GM19452 (cell line): ENCODE measurements at regions not wholly inside any gene's neighbourhood (a gene's known extent, or its start where the extent isn't known, plus 50 kb on each side); places are given as distances from the start of the nearest gene placed in this dataset.

Source experiments
- ATAC-seq: cut with Tn5 transposase; IDR thresholded peaks from one replicate; pipeline ENCODE4 v1.9.1; 2021; ENCODE audit not compliant: unreplicated experiment

GRCh38 chr3:152051501-152052404 lies 178.3 kb downstream of the SUCNR1 start:
- no peak for ATAC-seq

- ATAC-seq = no peak
These were observed 180.4 kb downstream of the SUCNR1 start for GRCh38 chr3:152053866-152054265.

DNA sequence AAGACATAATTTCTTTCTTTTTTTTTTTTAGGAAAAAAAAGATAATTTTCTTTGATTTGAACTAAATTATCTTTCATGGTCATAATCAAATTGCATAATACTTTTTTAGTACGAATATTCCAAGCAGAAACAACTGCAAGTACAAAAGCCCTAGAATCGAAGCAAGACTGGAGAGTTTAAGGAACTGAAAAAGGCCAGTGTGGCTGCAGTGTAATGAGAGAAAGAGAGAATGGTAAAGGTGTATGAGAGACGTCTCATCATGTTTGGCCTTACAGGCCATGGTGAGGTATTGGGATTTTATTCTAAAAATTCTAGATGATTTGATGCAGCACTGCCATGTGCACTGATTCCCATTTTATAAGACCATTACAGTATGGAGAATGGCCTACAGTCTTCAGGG lies 180.9 kb downstream of the SUCNR1 start:
- ATAC-seq = no peak

DNA sequence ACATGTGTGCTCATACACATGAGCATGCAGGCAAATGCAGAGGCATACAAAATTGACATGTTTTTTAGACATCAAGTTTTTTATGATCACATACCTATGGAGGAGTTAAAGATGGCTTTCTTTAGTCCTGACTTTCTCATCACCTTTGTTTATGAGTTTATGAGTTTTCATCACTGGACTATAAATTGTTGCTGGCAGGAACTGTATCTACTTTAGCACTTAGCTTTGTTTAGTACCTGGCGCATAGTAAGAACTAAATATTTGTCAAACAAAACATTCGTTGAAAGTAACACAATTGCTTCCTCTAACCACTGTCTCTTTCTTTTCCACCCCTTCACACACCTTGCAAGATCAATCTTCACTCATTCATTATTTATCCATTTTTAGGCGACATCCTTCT lies 182.6 kb downstream of the SUCNR1 start:
- ATAC-seq = no peak

- ATAC-seq = no peak
These were observed 183.0 kb downstream of the SUCNR1 start for GRCh38 chr3:152056481-152056880.

- no peak for ATAC-seq
These were observed 183.5 kb downstream of the SUCNR1 start for GRCh38 chr3:152056987-152057386.

GRCh38 chr3:152058856-152059255 lies 185.4 kb downstream of the SUCNR1 start:
- ATAC-seq = no peak

GRCh38 chr3:152060701-152061100 lies 187.3 kb downstream of the SUCNR1 start:
- no peak for ATAC-seq

- no peak for ATAC-seq
These were observed 187.9 kb downstream of the SUCNR1 start for GRCh38 chr3:152061296-152061695.

- no peak for ATAC-seq
These were observed 196.4 kb downstream of the SUCNR1 start for GRCh38 chr3:152069871-152070270.

- ATAC-seq = no peak
These were observed 197.4 kb upstream of the MBNL1 start for GRCh38 chr3:152071315-152071714.

- no peak for ATAC-seq
These were observed 196.8 kb upstream of the MBNL1 start for GRCh38 chr3:152071924-152072323.

DNA sequence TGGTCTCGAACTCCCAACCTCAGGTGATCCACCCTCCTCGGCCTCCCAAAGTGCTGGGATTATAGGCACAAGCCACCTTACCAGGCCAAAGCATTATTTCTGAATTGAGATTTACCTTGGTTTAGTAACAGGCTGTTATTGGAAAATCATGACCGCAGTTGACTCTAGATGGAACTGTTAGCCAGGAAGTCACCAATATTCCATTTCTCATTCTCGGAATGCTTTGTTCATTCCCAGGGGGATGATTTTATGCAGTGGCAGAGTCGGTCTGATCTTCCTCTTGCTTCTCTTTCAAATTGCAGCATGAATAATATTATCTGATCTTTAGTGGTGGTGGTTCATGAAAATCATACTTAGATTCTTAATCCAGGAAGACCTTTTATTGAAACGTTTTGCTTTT lies 195.5 kb upstream of the MBNL1 start:
- ATAC-seq = no peak

DNA sequence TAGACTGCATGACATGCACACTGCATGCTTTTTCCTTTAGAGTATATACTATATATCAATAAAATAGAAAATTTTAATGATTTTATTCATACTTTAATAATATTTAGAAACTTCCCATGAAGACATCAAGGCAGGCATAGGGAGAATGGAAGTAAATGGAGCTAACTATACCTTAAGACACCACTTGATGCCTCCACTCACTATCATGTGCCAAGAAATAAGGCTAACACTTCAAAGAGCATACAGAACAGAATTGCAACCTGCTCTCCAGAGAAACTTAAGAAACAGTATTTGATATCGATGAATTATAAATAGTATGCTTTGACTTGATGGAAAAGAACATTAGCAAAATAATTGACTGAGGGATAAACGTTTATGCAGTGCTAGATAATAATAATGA lies 192.6 kb upstream of the MBNL1 start:
- no peak for ATAC-seq

- ATAC-seq = no peak
These were observed 188.7 kb upstream of the MBNL1 start for GRCh38 chr3:152079980-152080379.

- no peak for ATAC-seq
These were observed 185.6 kb upstream of the MBNL1 start for GRCh38 chr3:152083135-152083534.

DNA sequence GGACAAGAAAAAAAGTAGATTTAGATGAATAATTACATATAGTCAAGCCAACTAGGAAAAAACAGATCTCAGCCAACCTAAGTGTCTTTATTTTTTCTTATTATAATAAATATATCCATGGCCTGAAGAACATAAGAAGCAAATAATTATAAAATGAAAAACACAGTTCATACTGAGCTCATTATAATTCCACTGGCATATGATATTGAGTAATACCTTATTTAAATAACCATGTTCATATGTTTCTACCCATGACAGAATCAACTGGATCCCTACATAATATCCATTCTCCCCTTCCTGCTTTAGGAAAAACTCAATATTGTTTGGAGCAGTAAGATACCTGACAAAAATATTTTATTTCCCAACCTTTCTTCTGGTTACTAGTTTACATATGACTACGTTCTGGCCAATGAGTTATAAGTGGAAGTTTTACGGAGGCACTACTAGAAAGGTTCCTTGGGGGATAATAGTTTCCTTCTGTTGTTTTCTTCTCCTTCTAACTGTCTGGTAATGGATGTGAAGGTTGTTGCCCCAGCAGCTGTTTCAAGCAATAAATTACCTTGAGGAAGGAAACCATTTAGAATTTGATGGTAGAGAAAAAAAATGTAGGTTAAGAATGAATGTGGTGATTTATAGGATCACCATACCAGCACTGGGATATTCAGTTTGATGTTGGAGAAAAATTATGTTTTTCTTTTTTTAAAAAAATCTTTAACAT lies 184.1 kb upstream of the MBNL1 start:
- ATAC-seq = no peak

- ATAC-seq = no peak
These were observed 181.6 kb upstream of the MBNL1 start for GRCh38 chr3:152087153-152087552.

GRCh38 chr3:152089528-152089927 lies 179.2 kb upstream of the MBNL1 start:
- ATAC-seq = no peak

DNA sequence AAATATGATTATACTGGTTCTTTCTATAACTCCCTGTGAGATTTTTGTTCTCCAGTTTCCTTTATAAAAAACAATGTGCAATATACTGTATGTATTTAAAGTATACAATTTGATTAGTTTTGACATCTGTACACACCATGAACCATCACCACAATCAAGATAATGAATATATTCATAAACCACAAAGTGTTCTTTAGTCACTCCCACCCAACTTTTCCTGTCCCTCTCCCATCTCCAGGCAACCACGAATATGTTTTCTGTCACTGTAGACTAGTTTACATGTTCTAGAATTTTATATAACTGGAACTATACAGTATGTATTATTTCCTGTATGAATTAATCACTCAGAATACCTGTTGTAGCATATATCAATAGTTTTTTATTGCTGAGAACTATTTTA lies 177.0 kb upstream of the MBNL1 start:
- no peak for ATAC-seq

DNA sequence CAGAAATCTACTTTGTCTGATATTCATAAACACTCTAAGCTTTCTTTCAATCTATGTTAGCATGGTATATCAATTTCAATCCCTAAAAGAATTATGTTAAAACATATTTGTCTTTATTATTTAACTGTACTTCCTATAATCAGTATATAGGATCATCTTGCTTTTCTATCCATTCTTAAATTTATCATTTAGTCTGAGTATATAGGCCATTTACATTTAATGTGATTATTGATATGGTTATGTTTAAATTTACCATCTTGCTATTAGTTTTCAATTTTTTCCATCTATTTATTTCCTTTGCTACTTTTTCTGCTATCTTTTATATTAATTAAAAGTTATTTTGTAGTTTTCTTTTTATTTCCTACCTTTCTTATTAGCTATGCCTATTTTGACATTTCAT lies 174.8 kb upstream of the MBNL1 start:
- no peak for ATAC-seq

GRCh38 chr3:152094406-152094805 lies 174.3 kb upstream of the MBNL1 start:
- ATAC-seq = no peak
